GM12878 (cell line): ENCODE measurements at regions not wholly inside any gene's neighbourhood (a gene's known extent, or its start where the extent isn't known, plus 50 kb on each side); places are given as distances from the start of the nearest gene placed in this dataset.

Experiments used
- ESRRA ChIP-seq: IDR thresholded peaks from 2 replicates; pipeline ENCODE4 v1.6.1; 2012; ENCODE audit warnings: mild to moderate bottlenecking, low read length, improper control_type of control experiment
- EZH2 ChIP-seq: IDR thresholded peaks from 2 replicates; pipeline ENCODE4 v1.6.1; 2012; ENCODE audit warnings: low read depth, mild to moderate bottlenecking, control low read depth, inconsistent platforms, low read length, borderline replicate concordance; ENCODE audit not compliant: control insufficient read depth
- HCFC1 ChIP-seq: fragments of 150-350 bp; IDR thresholded peaks from 2 replicates; pipeline ENCODE4 v1.6.1; 2014; ENCODE audit warnings: low read length
- IKZF1 ChIP-seq: fragments of 450-650 bp; conservative IDR thresholded peaks from 2 replicates; pipeline ENCODE4 v1.6.1; 2017; ENCODE audit warnings: antibody characterized with exemption, mild to moderate bottlenecking
- POLR2A ChIP-seq: IDR thresholded peaks from 2 replicates; pipeline ENCODE4 v1.6.1; 2011; ENCODE audit warnings: low read depth, mild to moderate bottlenecking, low read length
- RCOR1 ChIP-seq: conservative IDR thresholded peaks from 2 replicates; pipeline ENCODE4 v1.6.1; 2012; ENCODE audit warnings: low read depth, low read length, improper control_type of control experiment
- SIN3A ChIP-seq: IDR thresholded peaks from 2 replicates; pipeline ENCODE4 v1.6.1; 2012; ENCODE audit warnings: low read depth, low read length, improper control_type of control experiment
- TCF3 ChIP-seq: IDR thresholded peaks from 2 replicates; pipeline ENCODE4 v1.6.1; 2012; ENCODE audit warnings: low read depth, mild to moderate bottlenecking, low read length, borderline replicate concordance; ENCODE audit not compliant: insufficient read depth
- YBX1 ChIP-seq: fragments of 450-650 bp; IDR thresholded peaks from 2 replicates; pipeline ENCODE4 v1.6.1; 2016; ENCODE audit warnings: antibody characterized with exemption
- ZNF274 ChIP-seq: IDR thresholded peaks from one replicate; pipeline ENCODE4 v1.8.0; 2011; ENCODE audit not compliant: insufficient read length, insufficient read depth
- ZZZ3 ChIP-seq: IDR thresholded peaks from 2 replicates; pipeline ENCODE4 v1.6.1; 2011; ENCODE audit warnings: low read depth; ENCODE audit not compliant: control insufficient read depth, insufficient read length
- TF ChIP-seq, protein P1 (sequence below): fragments of 450-650 bp; formaldehyde crosslinking; IDR thresholded peaks from 2 replicates; pipeline ENCODE4 v1.4.0; 2020; ENCODE audit warnings: mild to moderate bottlenecking, moderate library complexity
- TF ChIP-seq, protein P2 (sequence below), 3 experiments: IDR thresholded peaks in 2 of 3; conservative IDR thresholded peaks in 1 of 3; 2 replicates each; pipeline ENCODE4 v1.5.1; 2011; ENCODE audit warnings: low read depth in 3 of 3, low read length in 3 of 3, mild to moderate bottlenecking in 3 of 3, control low read depth in 2 of 3, moderate library complexity in 2 of 3, inconsistent platforms in 1 of 3, mixed read lengths in 1 of 3; ENCODE audit not compliant: control insufficient read depth in 2 of 3, insufficient read depth in 1 of 3; ENCODE audit errors: extremely low read depth in 1 of 3

DNA sequence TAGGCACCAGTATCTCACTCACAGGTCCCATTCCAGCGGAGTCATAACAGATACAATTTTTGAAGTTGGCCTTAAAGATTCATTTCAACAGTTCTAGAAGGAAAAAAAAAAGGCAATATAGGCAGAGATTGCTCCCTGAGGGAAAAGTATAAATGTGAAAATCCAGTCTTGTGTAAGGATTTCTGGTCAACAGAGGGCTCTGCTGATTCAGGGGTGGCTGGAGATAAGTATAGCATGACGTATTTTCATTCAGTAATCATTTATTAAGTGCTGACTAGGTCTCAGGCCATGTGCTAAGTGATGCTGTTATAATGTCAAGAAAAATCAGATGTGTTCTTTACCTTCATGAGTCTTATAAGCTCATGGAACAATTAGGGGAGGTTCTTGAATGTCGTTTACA, 377.3 kb upstream of the MEF2C start:
- TF ChIP-seq EZH2 (no peak), ZNF274 (no peak), ESRRA (no peak), TCF3 (no peak), YBX1 (no peak), RCOR1 (no peak), HCFC1 (no peak), IKZF1 (no peak), POLR2A (no peak), ZZZ3 (no peak), SIN3A (no peak)
- TF ChIP-seq, protein P1, sequence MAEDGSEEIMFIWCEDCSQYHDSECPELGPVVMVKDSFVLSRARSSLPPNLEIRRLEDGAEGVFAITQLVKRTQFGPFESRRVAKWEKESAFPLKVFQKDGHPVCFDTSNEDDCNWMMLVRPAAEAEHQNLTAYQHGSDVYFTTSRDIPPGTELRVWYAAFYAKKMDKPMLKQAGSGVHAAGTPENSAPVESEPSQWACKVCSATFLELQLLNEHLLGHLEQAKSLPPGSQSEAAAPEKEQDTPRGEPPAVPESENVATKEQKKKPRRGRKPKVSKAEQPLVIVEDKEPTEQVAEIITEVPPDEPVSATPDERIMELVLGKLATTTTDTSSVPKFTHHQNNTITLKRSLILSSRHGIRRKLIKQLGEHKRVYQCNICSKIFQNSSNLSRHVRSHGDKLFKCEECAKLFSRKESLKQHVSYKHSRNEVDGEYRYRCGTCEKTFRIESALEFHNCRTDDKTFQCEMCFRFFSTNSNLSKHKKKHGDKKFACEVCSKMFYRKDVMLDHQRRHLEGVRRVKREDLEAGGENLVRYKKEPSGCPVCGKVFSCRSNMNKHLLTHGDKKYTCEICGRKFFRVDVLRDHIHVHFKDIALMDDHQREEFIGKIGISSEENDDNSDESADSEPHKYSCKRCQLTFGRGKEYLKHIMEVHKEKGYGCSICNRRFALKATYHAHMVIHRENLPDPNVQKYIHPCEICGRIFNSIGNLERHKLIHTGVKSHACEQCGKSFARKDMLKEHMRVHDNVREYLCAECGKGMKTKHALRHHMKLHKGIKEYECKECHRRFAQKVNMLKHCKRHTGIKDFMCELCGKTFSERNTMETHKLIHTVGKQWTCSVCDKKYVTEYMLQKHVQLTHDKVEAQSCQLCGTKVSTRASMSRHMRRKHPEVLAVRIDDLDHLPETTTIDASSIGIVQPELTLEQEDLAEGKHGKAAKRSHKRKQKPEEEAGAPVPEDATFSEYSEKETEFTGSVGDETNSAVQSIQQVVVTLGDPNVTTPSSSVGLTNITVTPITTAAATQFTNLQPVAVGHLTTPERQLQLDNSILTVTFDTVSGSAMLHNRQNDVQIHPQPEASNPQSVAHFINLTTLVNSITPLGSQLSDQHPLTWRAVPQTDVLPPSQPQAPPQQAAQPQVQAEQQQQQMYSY (CRISPR knock-in tag): no peak
- TF ChIP-seq, protein P2, sequence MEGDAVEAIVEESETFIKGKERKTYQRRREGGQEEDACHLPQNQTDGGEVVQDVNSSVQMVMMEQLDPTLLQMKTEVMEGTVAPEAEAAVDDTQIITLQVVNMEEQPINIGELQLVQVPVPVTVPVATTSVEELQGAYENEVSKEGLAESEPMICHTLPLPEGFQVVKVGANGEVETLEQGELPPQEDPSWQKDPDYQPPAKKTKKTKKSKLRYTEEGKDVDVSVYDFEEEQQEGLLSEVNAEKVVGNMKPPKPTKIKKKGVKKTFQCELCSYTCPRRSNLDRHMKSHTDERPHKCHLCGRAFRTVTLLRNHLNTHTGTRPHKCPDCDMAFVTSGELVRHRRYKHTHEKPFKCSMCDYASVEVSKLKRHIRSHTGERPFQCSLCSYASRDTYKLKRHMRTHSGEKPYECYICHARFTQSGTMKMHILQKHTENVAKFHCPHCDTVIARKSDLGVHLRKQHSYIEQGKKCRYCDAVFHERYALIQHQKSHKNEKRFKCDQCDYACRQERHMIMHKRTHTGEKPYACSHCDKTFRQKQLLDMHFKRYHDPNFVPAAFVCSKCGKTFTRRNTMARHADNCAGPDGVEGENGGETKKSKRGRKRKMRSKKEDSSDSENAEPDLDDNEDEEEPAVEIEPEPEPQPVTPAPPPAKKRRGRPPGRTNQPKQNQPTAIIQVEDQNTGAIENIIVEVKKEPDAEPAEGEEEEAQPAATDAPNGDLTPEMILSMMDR (IDR thresholded peaks at IDR 0.05 in 2 of 3, conservative IDR thresholded peaks at IDR 0.05 in 1 of 3; ENCODE audit: control insufficient read depth in 2 of 3, extremely low read depth in 1 of 3, insufficient read depth in 1 of 3, low read depth in 3 of 3, low read length in 3 of 3): no peak
